K562 (cell line): ENCODE measurements at regions not wholly inside any gene's neighbourhood (a gene's known extent, or its start where the extent isn't known, plus 50 kb on each side); places are given as distances from the start of the nearest gene placed in this dataset.

ENCODE experiments used
- ATAC-seq: fragments of 200-7000 bp; cut with Tn5 transposase; 3 replicates; pipeline ENCODE4 v1.9.1; 2020; ENCODE audit warnings: moderate library complexity
- BruUV-seq: library from RNA; stranded (reverse); fragments of 400-500 nt; replicated peaks from 2 replicates; lab custom pipeline; 2021; lab: Mats Ljungman, UMichigan
- CTCF ChIA-PET: fragments of 300-600 bp; formaldehyde crosslinking; extraction: SDS; loops from one replicate; lab custom pipeline; 2021; ENCODE audit warnings: low intra/inter-chr PET ratio; lab: Yijun Ruan, JAX
- POLR2A ChIA-PET: fragments of 300-600, 350-650 bp; sonication (Branson Sonifier 250); formaldehyde crosslinking; extraction: SDS; loops from one replicate; lab custom pipeline; 2021; ENCODE audit warnings: antibody characterized with exemption, inconsistent platforms; lab: Yijun Ruan, JAX
- DNase-seq, 4 experiments: peaks; one replicate each; pipeline versions ENCODE4 v3.0.0 to v3.0.0-alpha.2; 2011 to 2018; ENCODE audit warnings: low spot score in 3 of 4, mixed read lengths in 3 of 4; ENCODE audit errors: extremely low read depth in 1 of 4
- FAIRE-seq: peaks from 2 replicates; lab custom pipeline; 2011; peaks lifted over from hg19 to GRCh38; lab: Jason Lieb, UNC
- H2AFZ ChIP-seq: 2 replicates; pipeline ENCODE4 v1.6.0; 2011; ENCODE audit warnings: low read depth, low read length, control low read depth, inconsistent platforms
- H3K27ac ChIP-seq: fragments of 200-600 bp; 3 replicates; pipeline ENCODE4 v1.8.0; 2011; ENCODE audit warnings: low read depth, mild to moderate bottlenecking, control low read depth, inconsistent platforms, low read length, moderate library complexity, mixed read lengths; ENCODE audit errors: extremely low read depth
- H3K27me3 ChIP-seq, 2 experiments: fragments of 300-600 bp in 1 of 2; 2 replicates in 1 of 2; 3 replicates in 1 of 2; pipeline versions ENCODE4 v1.6.0 to v1.8.0; 2011; ENCODE audit warnings: inconsistent platforms in 2 of 2, low read length in 2 of 2, mild to moderate bottlenecking in 1 of 2, mixed read lengths in 1 of 2, moderate library complexity in 1 of 2; ENCODE audit not compliant: control insufficient read depth in 2 of 2, insufficient read depth in 2 of 2
- H3K36me3 ChIP-seq: fragments of 300-600 bp; 3 replicates; pipeline ENCODE4 v1.8.0; 2011; ENCODE audit warnings: mild to moderate bottlenecking, low read length, inconsistent platforms; ENCODE audit not compliant: control insufficient read depth, insufficient read depth
- H3K4me1 ChIP-seq, 2 experiments: fragments of 200-600 bp in 1 of 2; replicated peaks in 1 of 2; 2 replicates in 1 of 2; 3 replicates in 1 of 2; pipeline versions ENCODE4 v1.5.1 to v1.8.0; 2011; ENCODE audit warnings: inconsistent platforms in 2 of 2, low read length in 2 of 2, mild to moderate bottlenecking in 1 of 2, mixed read lengths in 1 of 2, moderate library complexity in 1 of 2; ENCODE audit not compliant: control insufficient read depth in 2 of 2, insufficient read depth in 2 of 2
- H3K4me2 ChIP-seq: 2 replicates; pipeline ENCODE4 v1.6.1; 2011; ENCODE audit warnings: low read length, control low read depth, inconsistent platforms, mixed read lengths; ENCODE audit not compliant: insufficient read depth
- H3K4me3 ChIP-seq: fragments of 200-600 bp; sonication (generic), shearing (Covaris generic); 2 replicates; pipeline ENCODE4 v1.5.1; 2016; ENCODE audit warnings: control low read depth, inconsistent platforms
- H3K79me2 ChIP-seq: fragments of 200-600 bp; 3 replicates; pipeline ENCODE4 v1.8.0; 2011; ENCODE audit warnings: low read length, inconsistent platforms; ENCODE audit not compliant: control insufficient read depth, insufficient read depth
- H3K9ac ChIP-seq, 2 experiments: 2 replicates each; pipeline versions ENCODE4 v1.6.0 to v1.6.1; 2011; ENCODE audit warnings: low read depth in 2 of 2, low read length in 2 of 2, control low read depth in 1 of 2, inconsistent platforms in 1 of 2, mild to moderate bottlenecking in 1 of 2, mixed read lengths in 1 of 2; ENCODE audit not compliant: insufficient read depth in 1 of 2
- H3K9me1 ChIP-seq: one replicate; pipeline ENCODE4 v1.6.0; 2011; ENCODE audit warnings: inconsistent platforms, mild to moderate bottlenecking, low read length, moderate library complexity; ENCODE audit not compliant: control insufficient read depth, insufficient read depth
- H3K9me3 ChIP-seq: replicated peaks from 2 replicates; pipeline ENCODE4 v1.5.1; 2011; ENCODE audit warnings: low read depth, low read length, inconsistent platforms; ENCODE audit not compliant: control insufficient read depth, insufficient read depth
- H4K20me1 ChIP-seq: replicated peaks from 2 replicates; pipeline ENCODE4 v1.6.1; 2011; ENCODE audit warnings: low read length, inconsistent platforms, mixed read lengths; ENCODE audit not compliant: control insufficient read depth, insufficient read depth
- ARID2 ChIP-seq: fragments of 450-650 bp; IDR thresholded peaks from 2 replicates; pipeline ENCODE4 v1.6.1; 2017; ENCODE audit warnings: antibody characterized with exemption, mild to moderate bottlenecking
- ARID3B ChIP-seq: fragments of 250-450 bp; sonication (Bioruptor Pico); IDR thresholded peaks from 2 replicates; pipeline ENCODE4 v1.4.0; 2020; ENCODE audit warnings: borderline replicate concordance
- EGR1 ChIP-seq: fragments of 450-650 bp; conservative IDR thresholded peaks from 2 replicates; pipeline ENCODE4 v1.6.1; 2017; ENCODE audit warnings: mild to moderate bottlenecking
- KLF10 ChIP-seq: fragments of 250-450 bp; sonication (Bioruptor Pico); IDR thresholded peaks from 2 replicates; pipeline ENCODE4 v1.6.1; 2021; ENCODE audit warnings: matching md5 sums
- SRSF9 ChIP-seq: fragments of 200-400 bp; formaldehyde crosslinking; IDR thresholded peaks from 2 replicates; pipeline ENCODE4 v1.6.1; 2017; ENCODE audit warnings: low read depth, low read length, borderline replicate concordance
- TBL1XR1 ChIP-seq, 2 experiments: IDR thresholded peaks; 2 replicates each; pipeline ENCODE4 v1.6.1; 2012; ENCODE audit warnings: improper control_type of control experiment in 2 of 2, low read length in 2 of 2, mild to moderate bottlenecking in 1 of 2
- TSHZ1 ChIP-seq: fragments of 250-450 bp; sonication (Bioruptor Pico); IDR thresholded peaks from 2 replicates; pipeline ENCODE4 v1.4.0; 2020; ENCODE audit warnings: mild to moderate bottlenecking, moderate library complexity
- ZNF707 ChIP-seq: fragments of 250-450 bp; sonication (Bioruptor Pico); conservative IDR thresholded peaks from 2 replicates; pipeline ENCODE4 v1.8.0; 2022; ENCODE audit warnings: inconsistent platforms, mild to moderate bottlenecking, moderate library complexity
- WGBS: fragments of 100-300 bp; shearing (Covaris generic); methylation state at CpG from one replicate; pipeline ENCODE4 v1.1.6; 2016; ENCODE audit warnings: low coverage, mixed read lengths; ENCODE audit not compliant: insufficient coverage; ENCODE audit errors: missing lambda C conversion rate; 5-methylcytosine and 5-hydroxymethylcytosine counted together
- in situ Hi-C: fragments of 300-500 bp; cut with MboI; formaldehyde crosslinking; loops from 4 replicates; pipeline ENCODE4 v1.15.0; 2018; ENCODE audit warnings: inconsistent platforms, mixed read lengths
- intact Hi-C: fragments of 100-400 bp; cut with micrococcal nuclease; formaldehyde crosslinking; loops from 2 replicates; pipeline ENCODE4 v1.14.2; 2022
- TF ChIP-seq, protein P1 (sequence below), 2 experiments: fragments of 450-650 bp; IDR thresholded peaks; 2 replicates each; pipeline ENCODE4 v1.6.1; 2018; ENCODE audit warnings: mild to moderate bottlenecking in 2 of 2, low read depth in 1 of 2; ENCODE audit not compliant: partially characterized antibody in 2 of 2

DNA sequence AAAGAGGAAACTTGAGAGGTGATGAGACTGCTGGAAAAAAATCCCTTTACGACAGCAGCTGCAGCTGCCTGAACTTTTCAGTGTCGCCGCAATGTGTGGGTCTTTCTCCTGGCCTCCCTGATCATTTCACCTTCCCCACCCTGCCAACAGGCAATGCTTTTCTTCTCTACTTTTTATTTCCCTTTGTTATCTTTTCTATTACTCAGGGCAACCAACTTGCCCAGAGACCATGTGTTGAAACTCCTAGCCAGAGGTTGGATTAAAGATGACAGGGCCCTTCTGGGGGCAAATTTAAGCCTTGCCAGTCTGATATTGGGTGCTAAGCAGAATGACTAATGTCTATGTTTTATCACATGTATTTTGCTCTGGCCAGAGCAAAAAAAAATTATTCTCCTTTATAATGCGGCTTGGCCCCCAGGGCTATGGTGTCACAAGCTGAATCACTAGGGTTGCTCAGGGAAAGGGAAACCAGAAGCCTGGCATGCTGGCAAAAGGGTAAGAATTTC, 51.5 kb upstream of the CFAP20DC start:
- Histone ChIP-seq H3K9me1 (no peaks in the 10 kb centered on the region), H3K27me3 (no peaks in the 10 kb centered on the region), H3K4me3 (no peak overlapping the region), H3K4me2 (no peak overlapping the region), H4K20me1 (no peaks in the 10 kb centered on the region), H3K4me1 (no peaks in the 10 kb centered on the region; a peak in 1 of 5 replicates), H3K36me3 (no peaks in the 10 kb centered on the region), H2AFZ (no peak overlapping the region), H3K27ac (no peak overlapping the region), H3K9ac (no peak overlapping the region), H3K9me3 (no peaks in the 10 kb centered on the region), H3K79me2 (no peaks in the 10 kb centered on the region)
- ATAC-seq: no peak
- intact Hi-C loops (no loop called here), in situ Hi-C loops (no loop called here)
- ChIA-PET POLR2A (no interaction called here), CTCF (no interaction called here)
- 43% methylated on average over 1 of the region's 4 CpGs for WGBS
- BruUV-seq: no TSS peak
- TF ChIP-seq ZNF707 (CRISPR knock-in tag) (no peak), TSHZ1 (CRISPR knock-in tag) (no peak), ARID3B (CRISPR knock-in tag) (no peak), SRSF9 (no peak), ARID2 (no peak), TBL1XR1 (IDR thresholded peaks at IDR 0.05; ENCODE audit: low read length in 2 of 2) (no peak), EGR1 (no peak), KLF10 (CRISPR knock-in tag) (no peak)
- TF ChIP-seq, protein P1, sequence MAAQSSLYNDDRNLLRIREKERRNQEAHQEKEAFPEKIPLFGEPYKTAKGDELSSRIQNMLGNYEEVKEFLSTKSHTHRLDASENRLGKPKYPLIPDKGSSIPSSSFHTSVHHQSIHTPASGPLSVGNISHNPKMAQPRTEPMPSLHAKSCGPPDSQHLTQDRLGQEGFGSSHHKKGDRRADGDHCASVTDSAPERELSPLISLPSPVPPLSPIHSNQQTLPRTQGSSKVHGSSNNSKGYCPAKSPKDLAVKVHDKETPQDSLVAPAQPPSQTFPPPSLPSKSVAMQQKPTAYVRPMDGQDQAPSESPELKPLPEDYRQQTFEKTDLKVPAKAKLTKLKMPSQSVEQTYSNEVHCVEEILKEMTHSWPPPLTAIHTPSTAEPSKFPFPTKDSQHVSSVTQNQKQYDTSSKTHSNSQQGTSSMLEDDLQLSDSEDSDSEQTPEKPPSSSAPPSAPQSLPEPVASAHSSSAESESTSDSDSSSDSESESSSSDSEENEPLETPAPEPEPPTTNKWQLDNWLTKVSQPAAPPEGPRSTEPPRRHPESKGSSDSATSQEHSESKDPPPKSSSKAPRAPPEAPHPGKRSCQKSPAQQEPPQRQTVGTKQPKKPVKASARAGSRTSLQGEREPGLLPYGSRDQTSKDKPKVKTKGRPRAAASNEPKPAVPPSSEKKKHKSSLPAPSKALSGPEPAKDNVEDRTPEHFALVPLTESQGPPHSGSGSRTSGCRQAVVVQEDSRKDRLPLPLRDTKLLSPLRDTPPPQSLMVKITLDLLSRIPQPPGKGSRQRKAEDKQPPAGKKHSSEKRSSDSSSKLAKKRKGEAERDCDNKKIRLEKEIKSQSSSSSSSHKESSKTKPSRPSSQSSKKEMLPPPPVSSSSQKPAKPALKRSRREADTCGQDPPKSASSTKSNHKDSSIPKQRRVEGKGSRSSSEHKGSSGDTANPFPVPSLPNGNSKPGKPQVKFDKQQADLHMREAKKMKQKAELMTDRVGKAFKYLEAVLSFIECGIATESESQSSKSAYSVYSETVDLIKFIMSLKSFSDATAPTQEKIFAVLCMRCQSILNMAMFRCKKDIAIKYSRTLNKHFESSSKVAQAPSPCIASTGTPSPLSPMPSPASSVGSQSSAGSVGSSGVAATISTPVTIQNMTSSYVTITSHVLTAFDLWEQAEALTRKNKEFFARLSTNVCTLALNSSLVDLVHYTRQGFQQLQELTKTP (IDR thresholded peaks at IDR 0.05; ENCODE audit: low read depth in 1 of 2, partially characterized antibody in 2 of 2): no peak
- DNase-seq: no peak
- no peak for FAIRE-seq
